ENCODE measurements at regions not wholly inside any gene's neighbourhood (a gene's known extent, or its start where the extent isn't known, plus 50 kb on each side); places are given as distances from the start of the nearest gene placed in this dataset.

DNA sequence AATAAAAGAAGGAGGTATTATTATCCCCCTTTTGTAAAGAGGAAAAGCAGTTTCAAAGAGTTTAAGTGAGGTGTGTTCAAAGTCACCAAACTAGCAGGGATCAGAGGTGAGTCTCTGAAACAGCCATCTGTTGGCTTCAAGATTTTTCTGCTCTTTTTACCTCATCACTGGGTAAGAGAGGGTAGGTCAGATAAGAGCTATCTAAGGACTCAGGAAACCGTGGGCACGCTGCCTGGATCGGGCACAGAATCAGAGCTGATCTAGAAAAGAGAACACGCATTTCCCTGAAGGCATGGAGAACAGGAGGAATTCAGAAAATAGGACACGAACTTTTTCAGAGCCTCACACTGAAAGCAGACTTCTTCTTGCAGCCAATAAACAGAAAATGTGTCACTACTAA is 65.8 kb upstream of the LY86 start:
- DNase-seq (ENCODE audit: low spot score): no peak

- DNase-seq (ENCODE audit: low spot score): no peak
These were observed 63.6 kb upstream of the LY86 start for GRCh38 chr6:6524951-6525350.

GRCh38 chr6:6525933-6526332 is 62.6 kb upstream of the LY86 start:
- no peak for DNase-seq (ENCODE audit: low spot score)

- DNase-seq (ENCODE audit: low spot score): no peak
These were observed 59.2 kb upstream of the LY86 start for GRCh38 chr6:6529275-6529674.

GRCh38 chr6:6533176-6533575 is 55.3 kb upstream of the LY86 start:
- no peak for DNase-seq (ENCODE audit: low spot score)

- DNase-seq (ENCODE audit: low spot score): no peak
These were observed 54.1 kb upstream of the LY86 start for GRCh38 chr6:6534399-6534798.

- no peak for DNase-seq (ENCODE audit: low spot score)
These were observed 50.8 kb upstream of the LY86 start for GRCh38 chr6:6537488-6538260.

- no peak for DNase-seq (ENCODE audit: low spot score)
These were observed 50.3 kb upstream of the LY86 start for GRCh38 chr6:6538261-6538660.
